H9 (cell line): ENCODE measurements at regions not wholly inside any gene's neighbourhood (a gene's known extent, or its start where the extent isn't known, plus 50 kb on each side); places are given as distances from the start of the nearest gene placed in this dataset.
"Not testable (repeated sequence)": the region's sequence is repeated elsewhere in the genome, so short reads cannot be mapped to it uniquely, and the experiment has no call there.

Source experiments
- DNase-seq: peaks from one replicate; pipeline ENCODE4 v3.0.0-alpha.2; 2017
- H2AFZ ChIP-seq: one replicate; pipeline ENCODE4 v1.6.1; 2013; ENCODE audit warnings: mild to moderate bottlenecking, low read length, control low read depth, moderate library complexity
- H2AK5ac ChIP-seq: 2 replicates; pipeline ENCODE4 v1.6.1; 2013; ENCODE audit warnings: low read length, control low read depth, mixed read lengths; ENCODE audit not compliant: insufficient read length
- H2BK120ac ChIP-seq: one replicate; pipeline ENCODE4 v1.6.1; 2013; ENCODE audit warnings: low read depth, mild to moderate bottlenecking, low read length, control low read depth, inconsistent platforms; ENCODE audit not compliant: poor library complexity, severe bottlenecking
- H2BK12ac ChIP-seq: 2 replicates; pipeline ENCODE4 v1.6.1; 2013; ENCODE audit warnings: low read length, control low read depth, mixed read lengths, low read depth; ENCODE audit not compliant: insufficient read length
- H2BK15ac ChIP-seq: 2 replicates; pipeline ENCODE4 v1.6.1; 2013; ENCODE audit warnings: low read depth, low read length, control low read depth
- H2BK20ac ChIP-seq: one replicate; pipeline ENCODE4 v1.6.1; 2013; ENCODE audit warnings: low read depth, mild to moderate bottlenecking, low read length, control low read depth, inconsistent platforms; ENCODE audit not compliant: poor library complexity, severe bottlenecking
- H2BK5ac ChIP-seq: 2 replicates; pipeline ENCODE4 v1.6.1; 2013; ENCODE audit warnings: low read length, control low read depth, mixed read lengths; ENCODE audit not compliant: insufficient read length
- H3K14ac ChIP-seq: 2 replicates; pipeline ENCODE4 v1.6.1; 2013; ENCODE audit warnings: low read length, control low read depth; ENCODE audit not compliant: insufficient read depth
- H3K18ac ChIP-seq: 2 replicates; pipeline ENCODE4 v1.6.1; 2013; ENCODE audit warnings: low read depth, mild to moderate bottlenecking, mixed read lengths, low read length, control low read depth; ENCODE audit not compliant: insufficient read length
- H3K23ac ChIP-seq: 2 replicates; pipeline ENCODE4 v1.6.1; 2013; ENCODE audit warnings: low read length, control low read depth, mixed read lengths, low read depth; ENCODE audit not compliant: insufficient read length
- H3K23me2 ChIP-seq: 2 replicates; pipeline ENCODE4 v1.6.1; 2013; ENCODE audit warnings: low read depth, mild to moderate bottlenecking, mixed read lengths, low read length, control low read depth; ENCODE audit not compliant: insufficient read length, poor library complexity, severe bottlenecking
- H3K27ac ChIP-seq: 2 replicates; pipeline ENCODE4 v1.5.1; 2013; ENCODE audit warnings: low read length, control low read depth, mixed read lengths, low read depth; ENCODE audit not compliant: insufficient read length
- H3K27me3 ChIP-seq: 2 replicates; pipeline ENCODE4 v1.6.1; 2013; ENCODE audit warnings: low read length, control low read depth, inconsistent platforms; ENCODE audit not compliant: insufficient read depth
- H3K4ac ChIP-seq: 2 replicates; pipeline ENCODE4 v1.6.1; 2013; ENCODE audit warnings: low read depth, mild to moderate bottlenecking, control low read depth, inconsistent platforms, low read length, moderate library complexity
- H3K4me1 ChIP-seq: 2 replicates; pipeline ENCODE4 v1.6.1; 2013; ENCODE audit warnings: low read length, control low read depth, inconsistent platforms; ENCODE audit not compliant: insufficient read depth
- H3K4me2 ChIP-seq: 2 replicates; pipeline ENCODE4 v1.6.1; 2013; ENCODE audit warnings: low read length, control low read depth, mixed read lengths; ENCODE audit not compliant: insufficient read length, insufficient read depth
- H3K56ac ChIP-seq: 2 replicates; pipeline ENCODE4 v1.6.1; 2013; ENCODE audit warnings: low read depth, mild to moderate bottlenecking, mixed read lengths, low read length, control low read depth; ENCODE audit not compliant: insufficient read length
- H3K79me1 ChIP-seq: 2 replicates; pipeline ENCODE4 v1.6.1; 2013; ENCODE audit warnings: low read depth, mild to moderate bottlenecking, moderate library complexity, low read length, control low read depth, inconsistent platforms; ENCODE audit not compliant: insufficient read depth, poor library complexity, severe bottlenecking
- H3K79me2 ChIP-seq: 2 replicates; pipeline ENCODE4 v1.6.1; 2013; ENCODE audit warnings: low read length, control low read depth, inconsistent platforms; ENCODE audit not compliant: insufficient read depth
- H3K9ac ChIP-seq: 2 replicates; pipeline ENCODE4 v1.6.1; 2013; ENCODE audit warnings: low read length, control low read depth, mixed read lengths; ENCODE audit not compliant: insufficient read length; ENCODE audit errors: extremely low read depth
- H3K9me3 ChIP-seq: one replicate; pipeline ENCODE4 v1.6.1; 2013; ENCODE audit warnings: low read depth, low read length, inconsistent platforms; ENCODE audit not compliant: control insufficient read depth
- H3T11ph ChIP-seq: one replicate; pipeline ENCODE4 v1.6.1; 2013; ENCODE audit warnings: mild to moderate bottlenecking, low read length, control low read depth, inconsistent platforms
- H4K20me1 ChIP-seq: one replicate; pipeline ENCODE4 v1.6.1; 2013; ENCODE audit not compliant: control insufficient read depth, insufficient read length, insufficient read depth
- H4K5ac ChIP-seq: 2 replicates; pipeline ENCODE4 v1.6.1; 2013; ENCODE audit warnings: low read depth, mild to moderate bottlenecking, mixed read lengths, low read length, control low read depth; ENCODE audit not compliant: insufficient read length
- H4K8ac ChIP-seq: replicated peaks from 2 replicates; pipeline ENCODE4 v1.6.1; 2013; ENCODE audit warnings: low read length, control low read depth, mixed read lengths, low read depth; ENCODE audit not compliant: insufficient read length
- H4K91ac ChIP-seq: 2 replicates; pipeline ENCODE4 v1.6.1; 2013; ENCODE audit warnings: low read depth, mild to moderate bottlenecking, moderate library complexity, mixed read lengths, low read length, control low read depth; ENCODE audit not compliant: insufficient read length
- H3K27ac Mint-ChIP-seq, 3 experiments: 2 replicates in 2 of 3; 3 replicates in 1 of 3; pipeline ENCODE4 v1.8.0; 2020 to 2021; ENCODE audit warnings: mixed read lengths in 3 of 3, mild to moderate bottlenecking in 1 of 3, moderate library complexity in 1 of 3
- H3K27me3 Mint-ChIP-seq: 2 replicates; pipeline ENCODE4 v1.8.0; 2021; ENCODE audit warnings: low read depth, mild to moderate bottlenecking, moderate library complexity, mixed read lengths
- H3K36me3 Mint-ChIP-seq, 3 experiments: 2 replicates in 2 of 3; 3 replicates in 1 of 3; pipeline ENCODE4 v1.8.0; 2020 to 2021; ENCODE audit warnings: low read depth in 3 of 3, mixed read lengths in 3 of 3; ENCODE audit not compliant: insufficient read depth in 1 of 3
- H3K4me1 Mint-ChIP-seq, 2 experiments: 2 replicates each; pipeline ENCODE4 v1.8.0; 2020; ENCODE audit warnings: mixed read lengths in 2 of 2
- H3K4me3 Mint-ChIP-seq, 2 experiments: 2 replicates in 1 of 2; 3 replicates in 1 of 2; pipeline ENCODE4 v1.8.0; 2020 to 2021; ENCODE audit warnings: mild to moderate bottlenecking in 2 of 2, mixed read lengths in 2 of 2, moderate library complexity in 1 of 2
- H3K9me3 Mint-ChIP-seq, 2 experiments: 2 replicates in 1 of 2; 3 replicates in 1 of 2; pipeline ENCODE4 v1.8.0; 2020; ENCODE audit warnings: mild to moderate bottlenecking in 2 of 2, mixed read lengths in 2 of 2, moderate library complexity in 1 of 2
- WGBS: extraction: QIAGEN DNeasy Blood & Tissue Kit; methylation state at CpG from one replicate; pipeline ENCODE4 v1.1.7; 2013; ENCODE audit warnings: missing lambda C conversion rate, low lambda C conversion rate, mixed read lengths; ENCODE audit not compliant: insufficient read length; ENCODE audit errors: extremely low coverage; 5-methylcytosine and 5-hydroxymethylcytosine counted together
- TF ChIP-seq, protein P1 (sequence below): fragments of 200-600 bp; sonication (generic); conservative IDR thresholded peaks from 3 replicates; pipeline ENCODE4 v1.8.0; 2021; ENCODE audit warnings: antibody characterized with exemption, mild to moderate bottlenecking

DNA sequence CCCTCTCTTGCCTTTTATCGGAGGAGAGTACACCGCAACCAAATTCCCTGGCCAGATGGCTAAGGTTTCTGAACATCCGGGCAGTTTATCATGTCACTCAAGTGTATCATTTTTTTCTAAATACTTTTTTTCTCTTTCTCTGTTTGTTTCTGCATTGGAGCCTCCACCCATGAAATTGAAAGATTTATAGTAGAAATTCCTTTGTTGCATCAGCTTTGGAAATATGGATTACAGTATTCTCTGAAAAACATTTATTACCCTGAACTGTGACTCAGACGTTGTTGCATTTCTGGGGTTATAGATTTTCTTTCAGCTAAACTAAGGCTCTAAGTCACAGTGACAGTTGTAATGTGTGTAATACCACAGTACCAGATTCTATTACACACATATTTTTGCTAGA, 187.0 kb downstream of the SPTSSA start:
- H3K23ac ChIP-seq, result no peak overlapping the region
- H4K20me1 ChIP-seq, result no peaks in the 10 kb centered on the region
- H3K9me3 ChIP-seq, result no peaks in the 10 kb centered on the region
- H3K14ac ChIP-seq, result no peak overlapping the region
- Mint-ChIP-seq H3K27me3 (no peaks in the 10 kb centered on the region), H3K36me3 (no peaks in the 10 kb centered on the region; a peak in 1 of 7 replicates), H3K4me3 (no peak overlapping the region), H3K4me1 (no peaks in the 10 kb centered on the region; a peak in 1 of 4 replicates), H3K27ac (no peak overlapping the region), H3K9me3 (peaks cover 3% of the 10 kb centered on the region in 2 experiments; a peak in 3 of 5 replicates)
- H2BK5ac ChIP-seq, result no peak overlapping the region
- H4K5ac ChIP-seq, result no peak overlapping the region
- H2BK20ac ChIP-seq, result no peak overlapping the region
- no peak overlapping the region for H4K91ac ChIP-seq
- no peak overlapping the region for H2BK12ac ChIP-seq
- no peak overlapping the region for H3T11ph ChIP-seq
- no peak overlapping the region for H3K9ac ChIP-seq
- H3K4me2 ChIP-seq, result no peak overlapping the region
- no peaks in the 10 kb centered on the region for H3K79me2 ChIP-seq
- H3K4ac ChIP-seq, result no peak overlapping the region
- H3K27me3 ChIP-seq, result peaks cover 2% of the 10 kb centered on the region; the same call in 1 of the 2 replicates
- H2AFZ ChIP-seq, result no peak overlapping the region
- H3K27ac ChIP-seq, result no peak overlapping the region
- TF ChIP-seq, protein P1, sequence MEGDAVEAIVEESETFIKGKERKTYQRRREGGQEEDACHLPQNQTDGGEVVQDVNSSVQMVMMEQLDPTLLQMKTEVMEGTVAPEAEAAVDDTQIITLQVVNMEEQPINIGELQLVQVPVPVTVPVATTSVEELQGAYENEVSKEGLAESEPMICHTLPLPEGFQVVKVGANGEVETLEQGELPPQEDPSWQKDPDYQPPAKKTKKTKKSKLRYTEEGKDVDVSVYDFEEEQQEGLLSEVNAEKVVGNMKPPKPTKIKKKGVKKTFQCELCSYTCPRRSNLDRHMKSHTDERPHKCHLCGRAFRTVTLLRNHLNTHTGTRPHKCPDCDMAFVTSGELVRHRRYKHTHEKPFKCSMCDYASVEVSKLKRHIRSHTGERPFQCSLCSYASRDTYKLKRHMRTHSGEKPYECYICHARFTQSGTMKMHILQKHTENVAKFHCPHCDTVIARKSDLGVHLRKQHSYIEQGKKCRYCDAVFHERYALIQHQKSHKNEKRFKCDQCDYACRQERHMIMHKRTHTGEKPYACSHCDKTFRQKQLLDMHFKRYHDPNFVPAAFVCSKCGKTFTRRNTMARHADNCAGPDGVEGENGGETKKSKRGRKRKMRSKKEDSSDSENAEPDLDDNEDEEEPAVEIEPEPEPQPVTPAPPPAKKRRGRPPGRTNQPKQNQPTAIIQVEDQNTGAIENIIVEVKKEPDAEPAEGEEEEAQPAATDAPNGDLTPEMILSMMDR, result no peak
- DNase-seq, result no peak
- H3K79me1 ChIP-seq, result no peaks in the 10 kb centered on the region
- no peaks in the 10 kb centered on the region for H3K4me1 ChIP-seq
- no peaks in the 10 kb centered on the region for H3K23me2 ChIP-seq
- no CpG with 5 or more reads among the region's 4 CpGs for WGBS
- H2BK15ac ChIP-seq, result no peak overlapping the region
- H3K56ac ChIP-seq, result no peak overlapping the region
- H3K18ac ChIP-seq, result no peak overlapping the region
- H4K8ac ChIP-seq, result no peak overlapping the region
- H2BK120ac ChIP-seq, result no peak overlapping the region
- no peak overlapping the region for H2AK5ac ChIP-seq

GRCh38 chr14:34273716-34274115, 188.3 kb downstream of the SPTSSA start:
- H3K23me2 ChIP-seq, H4K91ac ChIP-seq, H3K27me3 ChIP-seq, DNase-seq, H3K4me2 ChIP-seq, H3K56ac ChIP-seq, H3K9me3 Mint-ChIP-seq, H3K79me1 ChIP-seq, H3K14ac ChIP-seq, H3K27me3 Mint-ChIP-seq, H2BK12ac ChIP-seq, H3K27ac Mint-ChIP-seq, H2BK5ac ChIP-seq, H3K4me1 ChIP-seq, H3K23ac ChIP-seq, H3K4me3 Mint-ChIP-seq, H3T11ph ChIP-seq, H2BK15ac ChIP-seq, H2AFZ ChIP-seq, H4K20me1 ChIP-seq, H3K4me1 Mint-ChIP-seq, H3K18ac ChIP-seq, H3K27ac ChIP-seq, H2BK20ac ChIP-seq, H3K36me3 Mint-ChIP-seq, H2BK120ac ChIP-seq, H3K79me2 ChIP-seq, H3K9ac ChIP-seq, H4K8ac ChIP-seq, H4K5ac ChIP-seq, H3K4ac ChIP-seq, H3K9me3 ChIP-seq, H2AK5ac ChIP-seq: not testable (repeated sequence)
- no CpG with 5 or more reads among the region's 4 CpGs for WGBS
